Caco-2 (cell line): ENCODE measurements at regions not wholly inside any gene's neighbourhood (a gene's known extent, or its start where the extent isn't known, plus 50 kb on each side); places are given as distances from the start of the nearest gene placed in this dataset.

Experiments used
- BruUV-seq: library from RNA; stranded (reverse); fragments of 400-500 nt; replicated peaks from 2 replicates; lab custom pipeline; 2021; lab: Mats Ljungman, UMichigan
- CTCF ChIA-PET: fragments of 300-600 bp; sonication (Branson Sonifier 250); formaldehyde crosslinking; loops from one replicate; lab custom pipeline; 2022; ENCODE audit warnings: antibody characterized with exemption; lab: Charles Lee
- POLR2A ChIA-PET: fragments of 300-600 bp; sonication (Branson Sonifier 250); formaldehyde crosslinking; loops from one replicate; lab custom pipeline; 2022; ENCODE audit warnings: antibody characterized with exemption; lab: Charles Lee
- DNase-seq, 2 experiments: peaks; one replicate each; pipeline versions ENCODE4 v3.0.0 to v3.0.0-alpha.2; 2020 to 2022
- H3K27me3 ChIP-seq: replicated peaks from 2 replicates; pipeline ENCODE4 v1.6.0; 2011; ENCODE audit warnings: low read length; ENCODE audit not compliant: control insufficient read depth, insufficient read depth
- H3K36me3 ChIP-seq: 2 replicates; pipeline ENCODE4 v1.5.1; 2011; ENCODE audit warnings: low read length; ENCODE audit not compliant: control insufficient read depth, insufficient read depth
- H3K4me1 ChIP-seq: fragments of 250-450 bp; sonication (Bioruptor Pico); 2 replicates; pipeline ENCODE4 v1.5.1; 2020; ENCODE audit warnings: mild to moderate bottlenecking
- H3K4me3 ChIP-seq: 2 replicates; pipeline ENCODE4 v1.5.1; 2011; ENCODE audit warnings: low read depth, mild to moderate bottlenecking, control low read depth, low read length
- H3K9me3 ChIP-seq: fragments of 250-450 bp; sonication (Bioruptor Pico); 2 replicates; pipeline ENCODE4 v1.5.1; 2020; ENCODE audit warnings: mild to moderate bottlenecking, moderate library complexity
- H3K27ac Mint-ChIP-seq: one replicate; pipeline ENCODE4 v1.8.0; 2022; ENCODE audit warnings: mixed read lengths; ENCODE audit not compliant: unreplicated experiment
- H3K27me3 Mint-ChIP-seq: one replicate; pipeline ENCODE4 v1.8.0; 2022; ENCODE audit warnings: mixed read lengths; ENCODE audit not compliant: insufficient read depth, unreplicated experiment
- H3K36me3 Mint-ChIP-seq: one replicate; pipeline ENCODE4 v1.8.0; 2022; ENCODE audit warnings: mild to moderate bottlenecking, mixed read lengths; ENCODE audit not compliant: insufficient read depth, unreplicated experiment
- H3K4me1 Mint-ChIP-seq: one replicate; pipeline ENCODE4 v1.8.0; 2022; ENCODE audit warnings: low read depth, mixed read lengths; ENCODE audit not compliant: unreplicated experiment
- H3K4me3 Mint-ChIP-seq: one replicate; pipeline ENCODE4 v1.8.0; 2022; ENCODE audit warnings: mild to moderate bottlenecking, moderate library complexity, mixed read lengths; ENCODE audit not compliant: unreplicated experiment
- H3K9me3 Mint-ChIP-seq: one replicate; pipeline ENCODE4 v1.8.0; 2022; ENCODE audit warnings: mixed read lengths; ENCODE audit not compliant: unreplicated experiment
- CTCF ChIP-seq, 2 experiments: fragments of 200-600 bp in 1 of 2; IDR thresholded peaks; 1 replicate in 1 of 2; 2 replicates in 1 of 2; pipeline versions ENCODE4 v1.5.1 to v1.8.0; 2011 to 2022; ENCODE audit warnings: antibody characterized with exemption in 1 of 2, control low read depth in 1 of 2, inconsistent platforms in 1 of 2, low read depth in 1 of 2, low read length in 1 of 2, mild to moderate bottlenecking in 1 of 2, moderate library complexity in 1 of 2; ENCODE audit not compliant: insufficient read depth in 1 of 2, severe bottlenecking in 1 of 2, unreplicated experiment in 1 of 2
- intact Hi-C: fragments of 100-400 bp; cut with micrococcal nuclease; formaldehyde crosslinking; loops from one replicate; pipeline ENCODE4 v1.10.0; 2022; ENCODE audit not compliant: unreplicated experiment

- H3K4me1 ChIP-seq = peaks cover 10% of the 10 kb centered on the region; the same call in 1 of the 2 replicates
- Mint-ChIP-seq H3K4me1 (peaks cover 7% of the 10 kb centered on the region), H3K4me3 (no peak overlapping the region), H3K27ac (no peak overlapping the region), H3K36me3 (no peaks in the 10 kb centered on the region), H3K27me3 (no peaks in the 10 kb centered on the region), H3K9me3 (no peaks in the 10 kb centered on the region)
- TF ChIP-seq CTCF (IDR thresholded peaks at IDR 0.05; ENCODE audit: insufficient read depth in 1 of 2, low read depth in 1 of 2, low read length in 1 of 2, severe bottlenecking in 1 of 2, unreplicated experiment in 1 of 2) = no peak
- intact Hi-C loops = no loop called here
- no peak overlapping the region for H3K4me3 ChIP-seq
- POLR2A ChIA-PET = no interaction called here
- CTCF ChIA-PET = no interaction called here
- no peaks in the 10 kb centered on the region for H3K36me3 ChIP-seq
- no peaks in the 10 kb centered on the region for H3K9me3 ChIP-seq
- BruUV-seq = no TSS peak
- H3K27me3 ChIP-seq = no peaks in the 10 kb centered on the region
- no peak for DNase-seq
These were observed 120.4 kb downstream of the CCDC34 start for GRCh38 chr11:27242591-27242990.

GRCh38 chr11:27241311-27242122, 121.5 kb downstream of the CCDC34 start:
- no peaks in the 10 kb centered on the region for H3K9me3 ChIP-seq
- no peak overlapping the region for H3K4me3 ChIP-seq
- H3K27me3 ChIP-seq = no peaks in the 10 kb centered on the region
- H3K27ac Mint-ChIP-seq = no peak overlapping the region
- no peak for DNase-seq
- CTCF ChIA-PET = no interaction called here
- no peaks in the 10 kb centered on the region for H3K27me3 Mint-ChIP-seq
- intact Hi-C loops = no loop called here
- no peak for TF ChIP-seq CTCF (IDR thresholded peaks at IDR 0.05; ENCODE audit: insufficient read depth in 1 of 2, low read depth in 1 of 2, low read length in 1 of 2, severe bottlenecking in 1 of 2, unreplicated experiment in 1 of 2)
- POLR2A ChIA-PET = no interaction called here
- H3K4me3 Mint-ChIP-seq = no peak overlapping the region
- H3K36me3 Mint-ChIP-seq = no peaks in the 10 kb centered on the region
- no peaks in the 10 kb centered on the region for H3K9me3 Mint-ChIP-seq
- BruUV-seq = no TSS peak
- H3K4me1 Mint-ChIP-seq = peaks cover 11% of the 10 kb centered on the region
- H3K36me3 ChIP-seq = no peaks in the 10 kb centered on the region
- H3K4me1 ChIP-seq = peaks cover 21% of the 10 kb centered on the region

- no peaks in the 10 kb centered on the region for H3K36me3 ChIP-seq
- no peaks in the 10 kb centered on the region for H3K36me3 Mint-ChIP-seq
- no TSS peak for BruUV-seq
- H3K27ac Mint-ChIP-seq = no peak overlapping the region
- H3K4me1 ChIP-seq = peaks cover 26% of the 10 kb centered on the region
- H3K9me3 Mint-ChIP-seq = no peaks in the 10 kb centered on the region
- POLR2A ChIA-PET = no interaction called here
- TF ChIP-seq CTCF (IDR thresholded peaks at IDR 0.05; ENCODE audit: insufficient read depth in 1 of 2, low read depth in 1 of 2, low read length in 1 of 2, severe bottlenecking in 1 of 2, unreplicated experiment in 1 of 2) = no peak
- no peak overlapping the region for H3K4me3 Mint-ChIP-seq
- no peak for DNase-seq
- intact Hi-C loops = no loop called here
- no peaks in the 10 kb centered on the region for H3K27me3 Mint-ChIP-seq
- H3K4me3 ChIP-seq = no peak overlapping the region
- H3K4me1 Mint-ChIP-seq = peaks cover 11% of the 10 kb centered on the region
- no peaks in the 10 kb centered on the region for H3K9me3 ChIP-seq
- H3K27me3 ChIP-seq = no peaks in the 10 kb centered on the region
- CTCF ChIA-PET = no interaction called here
These were observed 123.6 kb downstream of the CCDC34 start for GRCh38 chr11:27239305-27239942.
